ENCODE measurements at regions not wholly inside any gene's neighbourhood (a gene's known extent, or its start where the extent isn't known, plus 50 kb on each side); places are given as distances from the start of the nearest gene placed in this dataset.
"Not testable (repeated sequence)": the region's sequence is repeated elsewhere in the genome, so short reads cannot be mapped to it uniquely, and the experiment has no call there.

DNA sequence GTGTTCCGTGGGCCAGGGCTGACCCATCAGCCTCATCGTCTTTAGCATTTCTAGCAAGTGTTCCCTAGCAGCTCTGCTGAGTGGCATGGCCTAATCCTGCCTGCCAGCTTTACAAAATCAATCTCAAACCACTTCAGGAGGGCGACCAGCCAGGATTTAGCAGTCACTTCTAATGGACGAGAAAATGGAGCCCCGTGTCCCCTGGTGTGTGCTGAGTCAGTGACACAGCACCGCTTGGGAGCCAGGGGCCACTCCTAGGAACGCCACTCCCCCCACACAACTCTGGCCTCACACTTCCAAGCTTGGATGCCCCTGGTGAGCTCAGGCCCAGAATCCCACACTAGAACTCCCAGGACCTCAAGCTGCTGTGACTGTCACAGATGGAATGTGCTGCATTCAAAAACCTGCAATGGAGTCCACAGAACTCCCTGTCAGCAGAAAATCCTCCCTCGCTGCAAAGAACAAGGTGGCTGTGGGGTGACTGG, 311.2 kb upstream of the GATB start:
- intact Hi-C loops (cut with micrococcal nuclease): no loop called here

DNA sequence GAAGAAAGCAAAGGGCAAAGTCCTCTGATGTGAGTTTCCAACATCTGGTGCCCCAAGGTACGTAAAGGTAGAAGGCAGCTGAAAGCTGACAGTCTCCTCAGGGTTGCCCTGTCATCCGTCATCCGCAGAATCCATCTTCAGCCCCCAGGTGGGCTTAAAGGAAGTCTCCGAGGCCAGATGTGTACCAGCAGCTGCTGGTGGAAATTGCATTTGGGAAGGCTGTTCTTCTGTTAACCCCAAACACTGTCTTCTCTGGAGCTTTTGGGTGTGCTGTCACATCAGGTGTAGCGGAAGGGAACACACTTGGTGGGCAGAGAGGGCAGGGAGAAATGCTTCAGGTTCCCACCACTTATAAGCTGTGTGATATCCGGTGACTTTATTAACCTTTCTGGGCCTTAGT, 310.0 kb upstream of the GATB start:
- intact Hi-C loops (cut with micrococcal nuclease): no loop called here

DNA sequence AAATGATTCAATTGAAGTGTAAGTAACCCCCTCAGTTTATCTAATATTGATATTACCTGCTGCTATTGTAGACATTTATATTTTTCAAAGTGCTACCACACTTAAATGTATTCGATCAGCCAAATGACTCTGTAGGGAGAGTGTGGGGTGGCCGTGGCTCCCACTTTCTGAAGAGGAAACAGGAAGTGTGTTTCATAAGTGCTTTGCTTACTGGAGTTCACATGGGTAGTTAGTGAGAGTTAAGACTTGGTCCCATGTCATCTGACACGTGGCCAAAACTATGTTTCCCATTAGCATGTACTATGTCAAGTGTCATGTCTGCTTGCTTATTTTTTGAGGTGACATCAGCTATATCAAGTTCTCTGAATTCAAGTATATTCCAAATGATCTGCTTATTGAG, 308.1 kb upstream of the GATB start:
- intact Hi-C loops (cut with micrococcal nuclease): loop anchor here (10.0 kb wide), 1 partner anchor 306 kb away; no protein-coding TSS in a partner anchor

DNA sequence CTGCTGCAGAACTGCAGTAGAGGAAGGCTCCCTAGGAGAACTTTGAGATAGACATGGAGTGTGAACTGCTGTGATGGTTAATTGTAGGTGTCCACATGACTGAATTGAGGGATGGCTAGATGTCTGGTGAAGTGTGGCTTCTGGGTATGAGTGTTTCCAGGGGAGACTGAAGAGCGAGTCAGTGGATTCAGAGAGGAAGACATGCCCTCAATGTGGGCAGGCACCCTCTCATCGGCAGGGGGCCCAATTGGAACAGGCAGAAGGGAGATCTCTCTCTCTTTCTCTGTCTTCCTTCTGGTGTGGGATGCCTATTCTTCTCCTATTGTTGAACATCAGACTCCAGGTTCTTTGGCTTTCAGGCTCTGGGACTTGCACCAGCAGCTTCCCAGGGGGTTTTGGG, 304.7 kb upstream of the GATB start:
- intact Hi-C loops (cut with micrococcal nuclease): loop anchor here (10.0 kb wide), 1 partner anchor 309 kb away; no protein-coding TSS in a partner anchor

DNA sequence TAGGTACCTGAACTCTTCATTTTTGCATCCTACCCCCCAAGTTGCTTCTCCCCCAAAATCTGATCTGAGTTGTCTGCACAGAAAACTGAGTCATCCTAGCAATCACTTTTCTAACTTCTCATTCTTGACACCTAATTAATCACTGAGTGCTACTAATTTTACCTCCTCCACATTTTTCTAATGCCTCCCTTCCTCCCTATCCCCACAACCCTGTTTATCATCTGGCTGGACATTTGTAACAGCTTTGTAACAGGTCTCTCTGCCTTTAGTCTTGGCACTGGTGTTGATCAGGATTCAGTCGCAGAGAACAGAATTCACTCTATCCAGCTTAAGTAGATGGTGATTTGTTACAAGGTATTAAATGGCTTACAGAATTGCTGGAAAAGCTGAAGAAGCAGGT, 303.9 kb upstream of the GATB start:
- intact Hi-C loops (cut with micrococcal nuclease): loop anchor here (5.0 to 10.0 kb wide), 2 partner anchors 38 to 310 kb away; no protein-coding TSS in a partner anchor

DNA sequence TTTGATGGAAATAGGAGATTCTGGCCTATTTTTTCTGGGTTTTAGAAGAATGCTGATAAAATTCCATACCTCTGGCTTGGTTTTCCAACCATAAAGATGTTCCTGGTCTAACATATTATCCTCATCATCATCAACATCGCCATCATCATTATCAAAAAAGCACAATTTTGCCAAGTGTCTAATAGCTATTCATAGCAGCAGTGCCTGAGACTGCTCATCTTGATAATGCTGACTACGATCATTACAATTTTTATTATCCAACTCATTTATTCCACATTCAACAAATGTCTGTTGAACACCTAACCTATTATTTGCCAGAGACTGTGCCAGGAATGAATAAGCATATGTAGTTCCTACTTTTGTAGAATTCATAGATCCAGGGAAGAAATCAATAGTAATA, 303.5 kb upstream of the GATB start:
- intact Hi-C loops (cut with micrococcal nuclease): loop anchor here (5.0 to 10.0 kb wide), 2 partner anchors 38 to 311 kb away; no protein-coding TSS in a partner anchor

DNA sequence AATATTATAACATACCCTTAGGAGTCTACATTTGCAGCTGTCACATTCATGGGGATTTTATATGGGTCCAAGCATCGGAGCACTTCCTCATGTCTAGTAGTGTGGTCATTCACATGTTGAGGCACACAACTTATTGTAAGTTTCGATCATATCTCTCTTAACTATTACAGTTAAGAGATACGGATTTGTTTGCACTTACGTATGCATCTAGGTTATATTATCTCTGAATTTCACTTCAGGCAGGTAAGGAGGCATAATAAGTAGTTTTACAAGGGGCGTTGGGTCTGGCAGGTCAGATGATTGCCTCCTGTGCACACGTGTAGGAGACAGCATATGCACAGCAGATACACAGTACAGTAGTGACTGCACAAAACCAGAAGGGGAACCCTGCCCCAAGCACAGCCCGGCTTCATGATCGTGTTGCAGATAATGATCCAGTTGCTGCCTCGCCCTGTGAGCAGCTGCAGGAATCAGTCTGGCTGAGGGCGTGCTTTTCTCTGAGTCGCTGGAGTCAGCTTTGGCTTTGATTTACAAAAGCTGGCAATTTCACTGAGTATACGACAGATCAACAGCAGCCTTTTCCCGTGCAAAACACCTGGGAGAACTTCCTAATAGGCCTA, 302.9 kb upstream of the GATB start:
- intact Hi-C loops (cut with micrococcal nuclease): loop anchor here (5.0 to 10.0 kb wide), 2 partner anchors 39 to 311 kb away; no protein-coding TSS in a partner anchor

DNA sequence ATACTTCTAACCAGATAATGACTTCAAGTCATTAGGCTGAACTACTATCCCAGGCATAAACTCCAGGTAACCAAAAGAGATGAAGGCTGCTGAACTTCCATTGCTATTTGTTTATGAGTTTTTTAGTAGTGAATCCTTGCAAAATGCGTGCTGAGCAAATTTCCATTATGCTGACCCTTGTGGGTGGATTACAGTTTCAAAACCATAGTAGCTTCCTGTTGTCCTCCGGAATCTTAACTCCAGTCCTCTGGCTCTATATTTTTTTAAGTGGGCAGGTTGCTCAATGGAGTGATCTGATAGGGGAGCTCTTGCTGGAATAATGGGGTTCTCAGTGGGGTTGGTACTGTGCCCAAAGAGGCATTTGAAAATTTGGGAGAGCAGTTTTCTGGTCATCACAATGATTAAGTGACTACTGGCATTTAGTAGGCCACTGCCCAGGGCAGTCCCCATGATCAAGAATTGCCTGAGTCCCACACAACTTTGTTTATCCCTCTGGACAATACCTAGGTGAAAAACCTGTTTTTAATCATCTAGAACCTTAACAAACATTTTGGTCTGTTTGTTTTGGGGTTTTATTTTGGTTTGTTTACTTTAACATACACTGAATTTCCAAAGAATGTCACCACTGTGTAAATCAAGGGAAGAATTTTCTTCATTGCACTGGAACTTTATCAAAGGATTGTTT, 302.3 kb upstream of the GATB start:
- intact Hi-C loops (cut with micrococcal nuclease): loop anchor here (5.0 to 10.0 kb wide), 2 partner anchors 39 to 312 kb away; no protein-coding TSS in a partner anchor

DNA sequence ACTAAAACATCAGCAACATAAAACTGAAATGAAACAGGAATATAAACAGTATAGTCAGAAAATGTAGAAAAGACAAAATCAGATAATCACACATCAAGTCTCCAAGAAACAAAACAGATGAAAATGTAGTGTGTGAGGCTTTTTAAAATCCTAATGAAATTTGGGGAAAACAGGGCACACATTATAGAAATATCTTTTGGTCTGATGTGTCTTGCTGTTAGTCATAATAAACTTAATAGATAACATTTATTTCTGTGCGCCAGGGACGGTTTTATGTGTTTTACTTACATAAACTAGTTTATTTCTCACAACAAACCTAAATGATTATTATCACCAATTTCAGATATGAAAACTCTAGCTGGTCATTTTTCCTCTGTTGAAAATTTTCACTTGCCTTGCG, 293.9 kb upstream of the GATB start:
- intact Hi-C loops (cut with micrococcal nuclease): no loop called here

DNA sequence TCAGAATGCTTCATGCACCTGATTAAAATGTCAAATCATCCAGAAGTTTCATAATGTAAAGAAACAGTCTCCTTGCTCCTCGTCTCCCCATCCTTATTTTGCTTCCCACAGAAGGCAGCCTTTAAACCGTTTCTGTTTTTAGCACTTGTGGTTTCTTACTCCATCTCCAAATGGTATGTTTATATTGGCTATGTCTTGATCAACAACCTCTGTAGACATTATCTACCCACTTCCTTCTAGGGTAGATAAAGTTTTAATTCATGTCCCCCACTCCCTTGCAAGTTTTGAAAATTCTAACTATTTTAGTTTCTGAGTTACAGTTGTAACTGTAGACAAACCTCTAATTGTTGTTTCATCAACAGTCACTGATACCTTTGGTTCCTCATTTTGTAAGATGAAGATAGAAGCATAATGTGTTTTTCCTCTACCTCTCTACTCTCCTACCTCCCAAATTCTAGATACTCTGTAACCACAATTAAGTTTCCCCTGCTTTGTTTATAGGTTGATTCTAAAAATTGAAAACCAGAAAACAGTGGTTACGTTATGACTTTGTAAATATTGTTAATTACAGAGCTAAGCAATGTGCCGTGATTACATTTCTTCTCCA, 291.7 kb upstream of the GATB start:
- intact Hi-C loops (cut with micrococcal nuclease): no loop called here

DNA sequence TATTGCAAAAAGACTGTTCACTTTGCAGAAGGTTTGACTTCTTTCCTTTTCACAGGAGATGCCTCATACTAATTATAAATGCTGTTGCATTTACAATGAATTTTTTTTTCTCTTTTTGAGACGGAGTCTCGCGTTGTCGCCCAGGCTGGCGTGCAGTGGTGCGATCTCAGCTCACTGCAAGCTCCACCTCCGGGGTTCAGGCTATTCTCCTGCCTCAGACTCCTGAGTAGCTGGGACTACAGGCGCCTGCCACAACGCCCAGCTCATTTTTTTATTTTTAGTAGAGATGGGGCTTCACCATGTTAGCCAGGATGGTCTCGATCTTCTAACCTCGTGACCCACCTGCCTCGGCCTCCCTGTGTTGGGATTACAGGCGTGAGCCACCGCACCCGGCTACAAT, 290.5 kb upstream of the GATB start:
- intact Hi-C loops (cut with micrococcal nuclease): not testable (repeated sequence)

DNA sequence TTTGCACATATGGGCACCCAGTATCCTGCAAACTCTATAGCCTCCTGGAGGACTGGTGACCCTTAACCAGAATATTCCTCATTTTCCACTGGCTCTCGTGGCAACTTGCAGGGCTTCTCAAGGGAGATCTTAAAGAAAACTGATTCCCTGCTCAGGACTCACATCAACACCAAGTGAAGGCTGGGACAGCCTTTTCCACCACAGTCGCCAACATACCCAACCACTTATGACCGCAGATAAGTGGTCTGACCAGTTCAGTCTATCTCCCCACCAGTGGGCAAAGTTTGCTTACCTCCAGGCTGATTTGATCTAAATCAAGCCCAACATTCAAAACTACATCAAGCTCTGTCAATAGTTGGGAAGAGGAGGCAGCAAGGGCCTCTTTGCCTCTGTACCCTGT, 289.3 kb upstream of the GATB start:
- intact Hi-C loops (cut with micrococcal nuclease): no loop called here

DNA sequence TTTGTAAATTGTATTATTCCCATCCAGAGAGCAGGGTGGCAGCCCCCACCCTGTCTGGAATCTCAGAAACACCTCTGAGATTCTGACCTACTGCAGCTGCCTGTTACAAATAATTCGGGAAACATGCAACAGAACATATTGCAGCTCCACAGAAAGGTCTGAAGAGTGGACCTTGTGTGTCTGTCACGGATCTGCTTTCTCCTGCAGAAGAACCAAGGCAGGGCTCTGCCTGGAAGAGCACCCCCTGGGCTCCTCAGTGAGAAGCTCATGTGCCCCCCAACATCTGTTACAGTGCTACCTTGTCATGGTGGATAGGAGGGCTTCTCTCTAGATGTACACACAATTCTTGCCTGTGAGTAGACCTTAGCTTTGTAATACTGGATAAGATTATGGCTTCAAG, 286.6 kb upstream of the GATB start:
- intact Hi-C loops (cut with micrococcal nuclease): no loop called here

DNA sequence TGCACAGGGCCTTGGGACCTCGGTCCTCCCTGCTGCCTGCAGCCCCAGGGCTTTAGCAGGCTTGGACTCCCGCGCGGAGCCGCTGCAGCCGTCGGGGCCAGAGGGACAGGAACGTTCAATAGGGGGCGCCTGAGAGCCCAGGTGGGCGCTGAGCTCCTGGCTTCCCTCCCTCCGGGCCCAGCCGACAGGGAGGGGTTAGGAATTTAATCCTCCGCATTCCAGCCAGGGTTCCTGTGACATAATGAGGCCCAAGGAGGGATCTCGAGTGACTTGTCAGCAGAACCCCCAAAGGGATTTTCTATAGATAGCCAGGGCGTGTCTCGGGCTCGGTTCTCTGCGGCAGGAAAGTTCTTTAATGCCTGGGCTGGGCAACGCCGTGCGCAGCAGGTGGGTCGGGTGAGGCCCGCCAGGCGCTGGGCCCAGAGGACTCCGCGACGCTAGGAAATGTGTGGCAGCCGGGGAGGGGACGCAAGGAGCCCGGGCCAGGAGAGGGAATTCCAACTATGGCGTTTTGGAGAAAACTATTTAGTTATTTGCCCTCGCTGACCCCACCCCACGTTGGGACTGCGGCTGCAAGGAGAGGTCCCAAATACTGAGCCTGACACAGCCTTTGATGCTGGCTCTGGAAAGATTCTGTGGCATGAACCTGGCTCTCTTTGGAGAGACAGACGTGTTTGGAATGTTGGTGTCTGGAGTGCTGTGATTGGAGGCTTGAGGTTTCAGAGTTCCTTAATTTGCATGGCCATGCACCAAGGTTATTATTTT, 285.2 kb upstream of the GATB start:
- intact Hi-C loops (cut with micrococcal nuclease): no loop called here

DNA sequence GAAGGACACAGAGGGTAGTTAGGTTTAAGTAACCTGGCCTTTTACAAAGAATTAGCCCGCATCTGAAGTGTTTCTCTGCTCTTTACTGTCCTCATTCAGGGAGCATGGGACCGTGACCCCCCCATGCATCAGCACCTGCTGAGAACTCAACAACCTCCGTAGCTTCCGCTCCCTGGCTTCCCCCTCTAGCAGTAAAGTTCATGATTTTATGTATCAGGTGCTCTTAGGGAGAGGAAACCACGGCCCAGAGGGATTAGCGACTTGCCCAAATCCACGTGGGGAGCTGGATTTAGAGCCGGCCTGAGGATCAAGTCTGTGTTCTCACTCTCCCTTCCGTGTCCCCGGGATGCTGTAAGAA, 284.6 kb upstream of the GATB start:
- intact Hi-C loops (cut with micrococcal nuclease): no loop called here

DNA sequence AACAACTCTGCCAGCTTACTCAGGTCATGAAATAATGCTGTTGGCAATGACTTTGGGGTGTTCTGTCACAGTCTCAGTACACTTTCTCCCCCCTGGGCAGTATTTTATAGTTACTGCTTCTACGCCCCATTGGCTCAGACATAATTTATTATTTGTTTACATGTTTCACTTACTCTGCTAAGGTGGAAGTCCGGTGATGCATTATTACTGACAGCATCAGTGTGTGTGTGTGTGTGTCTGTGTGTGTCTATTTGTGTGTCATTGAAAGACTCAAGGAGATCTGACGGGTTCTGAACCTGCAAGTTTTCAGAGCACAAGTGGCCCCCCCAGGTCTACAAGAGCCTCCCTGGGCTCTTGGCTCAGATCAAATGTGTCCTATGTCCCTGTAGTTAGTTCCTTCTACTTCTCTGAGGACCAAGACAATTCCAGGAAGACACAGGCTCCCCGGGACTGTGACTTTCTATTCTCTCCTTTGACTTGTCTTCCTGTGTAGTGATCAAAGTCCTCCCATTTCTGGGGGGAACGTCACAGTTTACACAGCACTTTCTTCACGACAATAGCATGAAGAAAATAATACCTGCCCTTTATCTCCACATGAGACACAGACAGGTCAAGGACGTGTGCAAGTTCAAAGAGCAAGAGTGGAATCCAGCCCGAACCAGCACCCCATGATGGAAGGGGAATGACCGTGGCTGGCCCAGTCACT, 283.7 kb upstream of the GATB start:
- intact Hi-C loops (cut with micrococcal nuclease): no loop called here

DNA sequence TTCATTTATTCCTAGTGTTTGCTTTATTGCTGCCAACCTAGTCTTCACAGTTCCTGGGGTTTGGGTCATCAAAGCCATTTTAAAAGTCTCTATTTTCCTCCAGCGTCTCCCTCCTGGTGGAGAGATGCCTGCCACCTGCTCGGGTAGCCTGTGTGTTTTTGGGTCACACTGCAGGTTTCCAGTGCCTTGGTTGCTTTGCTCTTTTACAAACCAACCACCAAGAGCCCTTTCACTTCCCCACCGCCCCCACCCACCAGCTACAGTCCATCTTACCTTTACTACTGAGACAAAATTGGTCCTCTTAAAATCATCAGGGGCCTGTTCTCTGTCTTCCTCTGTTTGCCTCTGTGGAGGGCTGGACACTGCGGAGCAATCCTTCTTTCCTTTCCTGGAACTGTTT, 280.5 kb upstream of the GATB start:
- intact Hi-C loops (cut with micrococcal nuclease): no loop called here

DNA sequence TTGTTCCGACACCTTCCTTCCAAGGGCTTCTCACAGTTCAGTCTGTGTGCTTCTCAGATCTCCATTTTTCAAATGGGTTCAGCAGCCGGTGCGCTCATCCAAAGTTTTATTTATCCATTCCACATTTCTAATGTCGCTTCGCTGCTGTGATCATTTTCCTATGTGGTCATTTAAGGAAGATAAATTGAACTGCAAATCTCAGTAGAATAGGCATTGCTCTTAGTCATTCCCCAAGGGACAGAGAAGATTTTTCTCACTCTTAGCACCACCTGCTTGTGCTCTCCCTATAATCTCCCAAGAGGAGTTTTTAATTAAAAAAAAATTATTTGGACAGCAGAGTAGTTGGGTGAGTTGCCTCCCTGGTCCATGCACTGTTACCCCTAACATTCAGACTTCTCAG, 278.9 kb upstream of the GATB start:
- intact Hi-C loops (cut with micrococcal nuclease): no loop called here

DNA sequence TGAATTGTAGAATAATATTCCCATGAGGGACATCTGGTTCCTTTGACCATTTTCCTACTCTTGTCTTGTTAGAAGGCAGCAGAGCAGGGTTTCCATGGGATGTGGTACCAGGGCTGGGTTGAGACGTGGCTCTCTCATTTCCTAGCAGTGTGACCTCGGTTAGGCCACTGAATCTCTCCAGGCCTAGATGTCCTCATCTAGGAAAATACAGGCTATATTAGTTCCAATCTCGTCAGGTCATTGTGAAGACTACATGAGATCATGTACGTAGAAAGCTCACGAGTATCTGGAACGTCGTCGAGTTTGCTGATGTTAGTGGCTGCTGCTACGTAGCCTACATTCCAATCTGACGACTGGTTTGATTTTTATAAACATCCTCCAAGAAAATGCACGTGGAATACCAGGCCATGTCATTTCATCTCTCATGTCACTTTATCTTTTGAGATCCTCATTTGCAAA, 278.2 kb upstream of the GATB start:
- intact Hi-C loops (cut with micrococcal nuclease): no loop called here

DNA sequence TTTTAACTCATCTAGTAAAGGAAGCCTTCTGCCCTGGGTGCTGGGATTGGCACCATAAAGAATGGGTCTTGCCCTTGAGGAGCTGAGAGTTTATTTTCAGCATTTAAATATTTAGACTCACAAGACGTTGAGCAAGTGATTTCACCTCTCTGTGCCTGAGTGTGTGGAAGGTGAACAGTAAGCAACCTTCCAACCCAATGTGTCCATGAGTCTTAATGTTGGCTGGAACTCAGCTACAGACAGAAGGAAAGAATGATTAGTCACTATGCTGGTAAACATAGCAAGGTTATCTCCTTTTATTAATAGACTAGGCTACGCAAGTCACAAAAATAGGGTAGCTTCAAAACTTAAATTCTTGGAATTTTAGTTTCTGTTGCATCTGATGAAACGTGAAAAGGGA, 277.4 kb upstream of the GATB start:
- intact Hi-C loops (cut with micrococcal nuclease): no loop called here

DNA sequence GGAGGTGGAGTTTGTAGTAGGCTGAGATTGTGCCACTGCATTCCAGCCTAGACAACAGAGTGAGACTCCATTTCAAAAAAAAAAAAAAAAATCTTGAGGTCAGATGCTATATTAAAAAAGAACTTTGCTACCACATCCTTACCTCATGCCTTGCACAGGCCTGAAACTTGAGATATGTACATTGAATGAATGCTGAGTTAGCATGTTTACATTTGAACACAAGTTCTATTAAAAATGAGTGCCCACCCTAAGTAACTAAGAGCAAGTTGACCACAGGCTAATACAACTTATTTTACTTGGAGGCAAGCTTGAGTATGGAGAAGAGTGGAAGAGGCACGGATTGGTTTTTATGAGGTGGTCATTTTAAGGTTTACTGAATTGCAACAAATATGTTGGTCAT, 276.6 kb upstream of the GATB start:
- intact Hi-C loops (cut with micrococcal nuclease): no loop called here
